ENCODE measurements at regions not wholly inside any gene's neighbourhood (a gene's known extent, or its start where the extent isn't known, plus 50 kb on each side); places are given as distances from the start of the nearest gene placed in this dataset.

DNA sequence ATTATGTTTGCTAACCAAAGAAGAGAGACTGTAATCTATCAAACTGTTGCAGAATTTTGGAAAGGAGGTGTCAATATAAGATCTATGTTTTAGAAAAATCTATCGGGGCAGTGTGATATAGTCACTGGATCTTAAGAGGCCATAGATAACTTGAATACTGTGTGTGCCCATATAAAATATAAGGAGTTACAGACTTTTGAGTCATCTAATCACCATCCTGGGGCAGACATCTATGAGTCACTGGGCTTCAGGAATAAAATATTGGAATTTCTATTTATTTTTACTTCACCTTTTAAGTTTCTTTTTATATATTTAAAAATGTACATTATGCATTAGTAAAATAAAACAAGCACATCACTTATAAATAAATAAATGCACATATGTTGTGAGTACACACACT, 509.3 kb upstream of the MAN1A1 start:
- no peak overlapping the region for H3K4me3 ChIP-seq (ENCODE audit: low read depth, low read length)
- no peak for TF ChIP-seq CTCF (IDR thresholded peaks at IDR 0.05; ENCODE audit: low read depth, low read length, missing control alignments)
- DNase-seq (ENCODE audit: low read depth): no peak

DNA sequence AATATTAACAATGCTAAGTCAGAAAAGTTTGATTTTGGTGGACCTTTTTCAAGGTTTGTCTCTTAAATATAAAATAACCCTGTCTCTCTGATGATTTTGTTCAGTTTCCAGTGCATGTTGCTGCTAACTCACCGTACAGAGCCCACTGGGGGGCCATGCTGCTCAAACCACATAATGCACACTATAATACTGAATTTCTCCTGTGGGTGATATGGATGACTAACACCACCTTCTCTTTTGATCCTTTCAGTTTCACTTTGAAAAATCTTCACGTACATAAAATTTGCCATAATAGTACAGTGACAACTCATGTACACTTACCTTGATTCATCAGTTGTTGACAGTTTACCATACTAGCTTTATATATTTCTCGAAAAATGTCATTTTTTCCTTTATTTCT, 506.6 kb upstream of the MAN1A1 start:
- no peak for TF ChIP-seq CTCF (IDR thresholded peaks at IDR 0.05; ENCODE audit: low read depth, low read length, missing control alignments)
- no peak for DNase-seq (ENCODE audit: low read depth)
- no peak overlapping the region for H3K4me3 ChIP-seq (ENCODE audit: low read depth, low read length)

DNA sequence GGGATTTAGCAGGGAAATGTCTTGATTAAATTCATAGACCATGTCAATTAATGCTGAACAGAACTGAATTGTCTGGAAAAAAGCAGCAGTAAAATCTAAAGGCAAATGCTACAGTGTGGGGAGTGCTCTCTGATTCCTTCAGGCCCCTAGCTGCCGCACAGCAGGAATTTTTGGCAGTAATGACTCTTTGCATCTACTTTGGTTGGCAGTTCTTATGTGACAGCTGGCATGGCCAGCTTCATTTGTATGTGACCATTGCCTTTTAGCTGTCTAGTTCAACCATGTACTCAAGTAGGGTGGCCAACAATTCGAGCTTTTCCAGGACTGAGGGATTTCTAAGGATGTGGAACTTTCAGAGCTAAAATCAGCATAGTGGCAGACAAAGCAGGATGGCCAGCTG, 499.1 kb upstream of the MAN1A1 start:
- no peak for TF ChIP-seq CTCF (IDR thresholded peaks at IDR 0.05; ENCODE audit: low read depth, low read length, missing control alignments)
- no peak for DNase-seq (ENCODE audit: low read depth)
- H3K4me3 ChIP-seq (ENCODE audit: low read depth, low read length): no peak overlapping the region

DNA sequence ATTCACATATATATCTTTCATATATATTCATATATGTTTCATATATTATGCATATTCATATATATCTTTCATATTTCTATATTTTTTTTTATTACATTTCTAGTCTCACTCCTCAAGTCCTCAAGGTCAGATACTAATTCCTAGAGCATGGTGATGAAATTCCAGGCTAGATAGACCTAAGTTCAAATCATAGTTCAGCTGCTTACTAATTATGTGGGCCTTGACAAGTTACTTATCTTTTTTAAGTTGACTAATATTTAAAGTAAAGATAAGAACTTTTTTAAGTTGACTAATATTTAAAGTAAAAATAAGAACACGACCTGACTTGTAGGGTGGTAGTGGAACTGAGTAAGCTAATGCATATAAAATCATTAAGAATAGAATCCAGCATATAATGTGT, 495.6 kb upstream of the MAN1A1 start:
- DNase-seq (ENCODE audit: low read depth): no peak
- no peak for TF ChIP-seq CTCF (IDR thresholded peaks at IDR 0.05; ENCODE audit: low read depth, low read length, missing control alignments)
- H3K4me3 ChIP-seq (ENCODE audit: low read depth, low read length): no peak overlapping the region

DNA sequence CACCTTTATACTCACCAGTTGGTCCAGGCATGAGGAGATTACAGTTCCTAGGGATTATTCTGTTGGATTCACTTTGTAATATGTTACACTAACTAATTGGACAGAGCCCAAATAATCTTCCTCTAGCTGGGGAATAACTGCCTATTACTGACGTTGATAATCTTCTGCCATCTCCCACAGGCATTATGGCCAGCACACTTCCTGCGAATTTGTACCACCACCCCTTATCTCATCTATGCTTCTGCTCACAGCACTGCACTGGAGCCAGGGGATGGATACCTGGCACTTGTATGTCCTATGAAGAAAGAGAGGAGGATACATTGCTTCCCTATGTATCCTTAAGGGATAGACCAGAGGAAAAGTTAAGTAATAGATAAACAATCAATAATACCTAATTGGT, 494.8 kb upstream of the MAN1A1 start:
- no peak for TF ChIP-seq CTCF (IDR thresholded peaks at IDR 0.05; ENCODE audit: low read depth, low read length, missing control alignments)
- DNase-seq (ENCODE audit: low read depth): no peak
- no peak overlapping the region for H3K4me3 ChIP-seq (ENCODE audit: low read depth, low read length)

DNA sequence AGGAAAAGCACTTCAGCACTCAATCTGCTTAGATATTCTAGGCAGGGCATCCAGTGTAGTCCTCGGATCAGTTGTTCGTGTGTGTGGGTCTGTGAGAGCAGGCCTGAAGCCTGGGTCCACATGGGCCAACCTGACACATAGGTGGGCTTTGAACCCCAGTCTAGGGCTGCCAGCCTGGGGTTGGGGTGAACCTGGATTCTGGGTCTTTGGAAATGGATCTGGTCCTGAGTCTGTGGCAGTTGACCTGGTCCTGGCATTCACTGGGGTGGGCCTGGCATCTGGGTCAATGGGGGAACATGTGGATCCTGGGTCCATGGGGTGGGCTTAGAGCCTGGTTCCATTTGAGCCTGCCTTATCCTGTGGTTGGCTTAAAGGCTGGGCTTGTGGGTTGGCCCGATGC, 492.6 kb upstream of the MAN1A1 start:
- no peak for TF ChIP-seq CTCF (IDR thresholded peaks at IDR 0.05; ENCODE audit: low read depth, low read length, missing control alignments)
- DNase-seq (ENCODE audit: low read depth): no peak
- no peak overlapping the region for H3K4me3 ChIP-seq (ENCODE audit: low read depth, low read length)

- DNase-seq (ENCODE audit: low read depth): no peak
- no peak for TF ChIP-seq CTCF (IDR thresholded peaks at IDR 0.05; ENCODE audit: low read depth, low read length, missing control alignments)
- no peak overlapping the region for H3K4me3 ChIP-seq (ENCODE audit: low read depth, low read length)
These were observed 488.5 kb upstream of the MAN1A1 start for GRCh38 chr6:119838043-119838442.
